Naive thymus-derived CD4-positive, alpha-beta T cell (primary cell): ENCODE measurements at regions not wholly inside any gene's neighbourhood (a gene's known extent, or its start where the extent isn't known, plus 50 kb on each side); places are given as distances from the start of the nearest gene placed in this dataset.

ENCODE experiments used
- ATAC-seq: fragments of 150-1000 bp; cut with Tn5 transposase; 2 replicates; pipeline ENCODE4 v1.10.0; 2021; ENCODE audit warnings: mild to moderate bottlenecking, moderate library complexity
- CTCF ChIA-PET: fragments of 350-600 bp; sonication (Branson Sonifier 250); formaldehyde crosslinking; loops from one replicate; lab custom pipeline; 2021; ENCODE audit warnings: antibody characterized with exemption; lab: Charles Lee
- POLR2A ChIA-PET: fragments of 350-600 bp; sonication (Branson Sonifier 250); formaldehyde crosslinking; loops from one replicate; lab custom pipeline; 2021; ENCODE audit warnings: antibody characterized with exemption, inconsistent platforms; lab: Charles Lee
- DNase-seq, 9 donors: peaks; one replicate each; pipeline versions ENCODE4 v3.0.0 to v3.0.0-alpha.2; 2020 to 2022; ENCODE audit warnings: mixed read lengths in 1 of 9
- H3K27ac ChIP-seq: one replicate; pipeline ENCODE4 v1.7.0; 2013; ENCODE audit warnings: mild to moderate bottlenecking, low read depth, low read length, moderate library complexity
- H3K27me3 ChIP-seq, 2 donors: one replicate each; pipeline ENCODE4 v1.7.0; 2013; ENCODE audit warnings: low read length in 2 of 2, mild to moderate bottlenecking in 2 of 2, moderate library complexity in 2 of 2; ENCODE audit not compliant: control insufficient read depth in 2 of 2, insufficient read depth in 2 of 2
- H3K36me3 ChIP-seq, 3 experiments: 1 replicate in 2 of 3; 2 replicates in 1 of 3; pipeline ENCODE4 v1.7.0; 2013; ENCODE audit warnings: low read length in 3 of 3, mild to moderate bottlenecking in 3 of 3, moderate library complexity in 1 of 3; ENCODE audit not compliant: insufficient read depth in 3 of 3, control insufficient read depth in 2 of 3
- H3K4me1 ChIP-seq, 2 donors: one replicate each; pipeline ENCODE4 v1.7.0; 2013; ENCODE audit warnings: low read length in 2 of 2, mild to moderate bottlenecking in 2 of 2, moderate library complexity in 1 of 2; ENCODE audit not compliant: control insufficient read depth in 2 of 2, insufficient read depth in 2 of 2
- H3K4me3 ChIP-seq: 2 replicates; pipeline ENCODE4 v1.7.0; 2013; ENCODE audit warnings: mild to moderate bottlenecking, low read length
- H3K9me3 ChIP-seq, 3 experiments: 1 replicate in 2 of 3; 2 replicates in 1 of 3; pipeline ENCODE4 v1.7.0; 2013; ENCODE audit warnings: low read length in 3 of 3; ENCODE audit not compliant: control insufficient read depth in 2 of 3
- H3K27ac Mint-ChIP-seq, 9 donors: one replicate each; pipeline ENCODE4 v1.8.0; 2020 to 2022; ENCODE audit warnings: mixed read lengths in 9 of 9, mild to moderate bottlenecking in 8 of 9, moderate library complexity in 5 of 9, inconsistent platforms in 2 of 9
- H3K27me3 Mint-ChIP-seq, 5 donors: one replicate each; pipeline ENCODE4 v1.8.0; 2021 to 2022; ENCODE audit warnings: mixed read lengths in 5 of 5, mild to moderate bottlenecking in 1 of 5
- H3K36me3 Mint-ChIP-seq, 5 donors: one replicate each; pipeline ENCODE4 v1.8.0; 2020 to 2022; ENCODE audit warnings: mixed read lengths in 5 of 5, mild to moderate bottlenecking in 3 of 5, inconsistent platforms in 1 of 5
- H3K4me1 Mint-ChIP-seq, 7 donors: one replicate each; pipeline ENCODE4 v1.8.0; 2020 to 2022; ENCODE audit warnings: mixed read lengths in 7 of 7, mild to moderate bottlenecking in 3 of 7, inconsistent platforms in 1 of 7
- H3K4me3 Mint-ChIP-seq, 10 donors: one replicate each; pipeline ENCODE4 v1.8.0; 2020 to 2022; ENCODE audit warnings: mild to moderate bottlenecking in 10 of 10, mixed read lengths in 10 of 10, moderate library complexity in 6 of 10, inconsistent platforms in 2 of 10
- H3K9me3 Mint-ChIP-seq, 11 donors: one replicate each; pipeline ENCODE4 v1.8.0; 2020 to 2022; ENCODE audit warnings: mixed read lengths in 11 of 11, mild to moderate bottlenecking in 4 of 11, inconsistent platforms in 1 of 11, moderate library complexity in 1 of 11
- intact Hi-C, 2 donors: fragments of 100-400 bp; cut with micrococcal nuclease; formaldehyde crosslinking; loops; one replicate each; pipeline ENCODE4 v1.15.1; 2023

- peaks cover 0 to 2% (median 0%) of the 10 kb centered on the region in 7 donors for H3K4me1 Mint-ChIP-seq
- H3K27me3 Mint-ChIP-seq, result peaks cover 9 to 12% (median 10%) of the 10 kb centered on the region in 5 donors
- no peak overlapping the region for H3K27ac Mint-ChIP-seq
- H3K4me1 ChIP-seq, result no peaks in the 10 kb centered on the region
- H3K9me3 ChIP-seq, result no peaks in the 10 kb centered on the region
- H3K4me3 Mint-ChIP-seq, result no peak overlapping the region
- no peak overlapping the region for H3K4me3 ChIP-seq
- H3K36me3 ChIP-seq, result no peaks in the 10 kb centered on the region
- ChIA-PET CTCF (no interaction called here), POLR2A (no interaction called here)
- peaks cover 0 to 2% of the 10 kb centered on the region in 2 donors for H3K27me3 ChIP-seq
- no peak overlapping the region for H3K27ac ChIP-seq
- intact Hi-C loops, result loop anchor here in 1 of 2 donors (1.0 kb wide), 1 partner anchor 21 kb away; no protein-coding TSS in a partner anchor
- peaks cover 0 to 3% (median 0%) of the 10 kb centered on the region in 11 donors for H3K9me3 Mint-ChIP-seq
- H3K36me3 Mint-ChIP-seq, result peaks cover 0 to 3% (median 0%) of the 10 kb centered on the region in 5 donors
- DNase-seq (no peak), ATAC-seq (no peak)
These were observed 77.9 kb upstream of the PAK5 start for GRCh38 chr20:9916761-9917160.

DNA sequence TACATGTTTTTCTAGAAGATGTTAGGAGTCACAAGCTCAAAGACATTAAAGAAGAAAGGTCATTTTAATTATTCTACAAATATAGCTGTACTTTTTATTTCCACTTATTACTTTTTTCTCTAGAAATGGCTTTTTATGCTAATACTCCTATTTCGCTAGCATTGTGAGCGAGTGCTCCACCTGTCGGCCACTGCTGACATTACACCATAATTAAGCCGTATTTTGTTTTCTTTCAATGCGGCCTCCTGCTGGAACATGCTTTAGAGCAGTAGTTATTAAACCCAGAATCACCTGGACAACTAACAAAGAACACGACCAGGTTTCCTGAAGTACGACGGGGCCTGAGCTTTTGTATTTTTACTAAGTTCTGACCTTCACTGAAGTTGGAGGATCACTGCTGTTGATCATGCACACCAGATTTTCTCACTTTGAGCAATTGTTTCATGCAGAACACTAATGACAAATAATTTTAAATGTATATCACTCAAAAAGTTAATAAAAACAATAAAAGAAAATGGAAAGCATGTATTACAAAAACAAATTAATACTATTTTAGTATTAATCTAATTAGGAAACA, 74.1 kb upstream of the PAK5 start:
- Histone ChIP-seq H3K9me3 (no peaks in the 10 kb centered on the region), H3K27ac (no peak overlapping the region), H3K4me3 (no peak overlapping the region), H3K4me1 (no peaks in the 10 kb centered on the region), H3K27me3 (no peaks in the 10 kb centered on the region), H3K36me3 (no peaks in the 10 kb centered on the region)
- intact Hi-C loops, result loop anchor here (1.0 to 5.0 kb wide), 2 partner anchors 296 kb away; no protein-coding TSS in a partner anchor
- POLR2A ChIA-PET, result no interaction called here
- ATAC-seq, result no peak
- Mint-ChIP-seq H3K4me1 (peaks cover 0 to 2% (median 0%) of the 10 kb centered on the region in 7 donors), H3K9me3 (peaks cover 0 to 3% (median 0%) of the 10 kb centered on the region in 11 donors), H3K27ac (no peak overlapping the region), H3K36me3 (peaks cover 0 to 3% (median 0%) of the 10 kb centered on the region in 5 donors), H3K4me3 (no peak overlapping the region), H3K27me3 (peaks cover 11 to 16% (median 14%) of the 10 kb centered on the region in 5 donors)
- DNase-seq, result peak in 4 of 9 donors; percentile 1 to 23 (median 11)
- CTCF ChIA-PET, result interaction anchor here (0.7 to 1.3 kb wide), 2 partner anchors 11 to 1349 kb away, joined by 3 to 5 read pairs; no protein-coding TSS in a partner anchor

DNA sequence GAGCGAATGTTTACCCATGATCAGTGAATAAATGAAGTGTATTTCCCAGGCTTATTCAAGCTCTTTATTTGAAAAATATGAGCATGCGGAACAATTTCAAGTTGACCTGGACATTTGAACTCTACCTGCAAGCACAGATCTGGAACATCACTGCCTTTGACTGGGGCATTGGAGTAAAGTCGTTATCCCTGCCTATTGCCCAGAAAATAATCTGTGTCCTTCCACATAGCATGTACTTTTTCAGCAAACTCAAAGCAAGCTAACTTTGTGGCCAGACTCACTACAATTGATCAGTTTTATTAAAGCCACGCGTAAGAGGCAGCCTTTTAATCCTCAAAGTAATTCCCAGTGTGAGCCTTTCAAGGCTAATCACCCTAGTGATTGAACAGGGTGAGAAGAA, 73.4 kb upstream of the PAK5 start:
- POLR2A ChIA-PET, result no interaction called here
- Histone ChIP-seq H3K4me3 (no peak overlapping the region), H3K36me3 (no peaks in the 10 kb centered on the region), H3K9me3 (no peaks in the 10 kb centered on the region), H3K27ac (no peak overlapping the region), H3K4me1 (no peaks in the 10 kb centered on the region), H3K27me3 (no peaks in the 10 kb centered on the region)
- peaks cover 0 to 3% (median 0%) of the 10 kb centered on the region in 5 donors for H3K36me3 Mint-ChIP-seq
- peaks cover 0 to 2% (median 0%) of the 10 kb centered on the region in 7 donors for H3K4me1 Mint-ChIP-seq
- peaks cover 11 to 16% (median 14%) of the 10 kb centered on the region in 5 donors for H3K27me3 Mint-ChIP-seq
- no peak overlapping the region for H3K4me3 Mint-ChIP-seq
- ATAC-seq, result no peak
- intact Hi-C loops, result loop anchor here (1.0 to 5.0 kb wide), 2 partner anchors 295 kb away; no protein-coding TSS in a partner anchor
- no peak for DNase-seq
- CTCF ChIA-PET, result interaction anchor here (1.3 kb wide), 1 partner anchor 10 kb away, joined by 5 read pairs; no protein-coding TSS in a partner anchor
- peaks cover 0 to 3% (median 0%) of the 10 kb centered on the region in 11 donors for H3K9me3 Mint-ChIP-seq
- H3K27ac Mint-ChIP-seq, result no peak overlapping the region

DNA sequence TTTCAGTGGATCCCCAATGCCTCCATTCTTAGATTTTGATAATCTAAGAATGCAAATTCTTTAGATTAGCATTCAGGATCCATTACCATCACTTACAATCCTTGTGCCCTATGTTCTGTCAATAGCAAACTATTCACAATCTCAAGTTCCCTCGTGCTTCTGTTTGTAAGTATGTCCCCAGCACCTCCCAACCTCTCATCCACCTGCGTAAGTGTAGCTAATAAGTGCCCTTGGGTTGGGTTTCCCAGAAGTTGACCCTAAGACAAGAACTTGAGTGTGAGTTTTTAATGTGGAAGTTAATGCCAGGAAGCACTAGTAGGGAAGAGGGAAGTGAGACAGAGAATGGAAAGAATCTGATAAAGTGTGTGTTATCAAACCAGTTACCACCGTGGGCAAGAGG, 72.6 kb upstream of the PAK5 start:
- DNase-seq (no peak), ATAC-seq (no peak)
- Histone ChIP-seq H3K4me1 (no peaks in the 10 kb centered on the region), H3K9me3 (no peaks in the 10 kb centered on the region), H3K27me3 (no peaks in the 10 kb centered on the region), H3K4me3 (no peak overlapping the region), H3K36me3 (no peaks in the 10 kb centered on the region), H3K27ac (no peak overlapping the region)
- CTCF ChIA-PET, result no interaction called here
- POLR2A ChIA-PET, result no interaction called here
- Mint-ChIP-seq H3K9me3 (peaks cover 0 to under 1% (median 0%) of the 10 kb centered on the region in 11 donors), H3K4me1 (peaks cover 0 to 2% (median 0%) of the 10 kb centered on the region in 7 donors), H3K4me3 (no peak overlapping the region), H3K27ac (no peak overlapping the region), H3K36me3 (peaks cover 0 to under 1% (median 0%) of the 10 kb centered on the region in 5 donors), H3K27me3 (peaks cover 9 to 16% (median 11%) of the 10 kb centered on the region in 5 donors)
- intact Hi-C loops, result loop anchor here in 1 of 2 donors (5.0 kb wide), 1 partner anchor 294 kb away; no protein-coding TSS in a partner anchor

GRCh38 chr20:9909167-9909566, 70.3 kb upstream of the PAK5 start:
- peaks cover 0 to 2% (median 0%) of the 10 kb centered on the region in 7 donors for H3K4me1 Mint-ChIP-seq
- no peak for ATAC-seq
- H3K27me3 Mint-ChIP-seq, result peaks cover 6 to 16% (median 8%) of the 10 kb centered on the region in 5 donors
- DNase-seq, result no peak
- Histone ChIP-seq H3K27ac (no peak overlapping the region), H3K36me3 (no peaks in the 10 kb centered on the region), H3K27me3 (no peaks in the 10 kb centered on the region), H3K9me3 (no peaks in the 10 kb centered on the region), H3K4me3 (no peak overlapping the region), H3K4me1 (no peaks in the 10 kb centered on the region)
- no peaks in the 10 kb centered on the region for H3K36me3 Mint-ChIP-seq
- intact Hi-C loops, result no loop called here
- peaks cover 0 to under 1% (median 0%) of the 10 kb centered on the region in 11 donors for H3K9me3 Mint-ChIP-seq
- ChIA-PET CTCF (no interaction called here), POLR2A (no interaction called here)
- no peak overlapping the region for H3K27ac Mint-ChIP-seq
- no peak overlapping the region for H3K4me3 Mint-ChIP-seq

DNA sequence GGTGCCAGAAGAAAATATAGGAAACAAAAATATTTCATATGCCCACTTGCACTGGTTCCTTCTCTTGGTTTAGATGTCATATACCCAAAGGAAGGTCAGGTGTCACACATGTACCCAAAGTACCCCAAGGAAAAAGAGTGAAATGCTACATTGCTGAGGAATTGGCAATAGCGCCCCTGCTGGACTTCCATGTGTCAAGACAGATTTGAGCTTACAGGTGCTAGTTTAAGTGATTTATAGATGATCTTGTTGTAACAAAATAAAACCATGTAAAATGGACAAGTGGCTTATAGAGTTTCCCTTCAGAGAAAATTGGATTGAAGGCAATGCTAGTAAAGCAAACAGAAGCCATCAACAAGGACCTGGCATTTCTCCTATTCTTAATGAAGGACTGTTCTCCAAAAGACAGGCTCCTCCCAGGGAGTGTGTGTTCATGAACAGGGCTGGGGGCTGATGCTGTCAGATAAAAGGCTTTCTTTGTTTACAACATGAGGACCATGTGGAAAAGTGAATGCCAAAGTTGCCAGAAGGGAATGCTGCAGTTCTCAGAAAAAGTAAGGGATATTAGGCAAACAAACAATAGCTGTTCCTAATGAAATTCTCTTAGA, 64.3 kb upstream of the PAK5 start:
- Mint-ChIP-seq H3K36me3 (no peaks in the 10 kb centered on the region), H3K4me1 (no peaks in the 10 kb centered on the region), H3K27ac (no peak overlapping the region), H3K9me3 (peaks cover 0 to 9% (median 0%) of the 10 kb centered on the region in 11 donors), H3K27me3 (peaks cover 0 to 11% (median 5%) of the 10 kb centered on the region in 5 donors), H3K4me3 (no peak overlapping the region)
- no peak overlapping the region for H3K4me3 ChIP-seq
- H3K4me1 ChIP-seq, result no peaks in the 10 kb centered on the region
- no peak for ATAC-seq
- H3K27me3 ChIP-seq, result no peaks in the 10 kb centered on the region
- intact Hi-C loops, result no loop called here
- no peak for DNase-seq
- no peak overlapping the region for H3K27ac ChIP-seq
- ChIA-PET CTCF (interaction anchor here (1.6 kb wide), 1 partner anchor 10 kb away, joined by 5 read pairs; no protein-coding TSS in a partner anchor), POLR2A (no interaction called here)
- no peaks in the 10 kb centered on the region for H3K9me3 ChIP-seq
- no peaks in the 10 kb centered on the region for H3K36me3 ChIP-seq
